ENCODE measurements at regions not wholly inside any gene's neighbourhood (a gene's known extent, or its start where the extent isn't known, plus 50 kb on each side); places are given as distances from the start of the nearest gene placed in this dataset.

- no peak for TF ChIP-seq ZNF24 (tag by site-specific recombination; IDR thresholded peaks at IDR 0.05)
- no peak for TF ChIP-seq ZFP41 (tag by site-specific recombination; IDR thresholded peaks at IDR 0.05; ENCODE audit: borderline replicate concordance)
- no peak for TF ChIP-seq ELK4 (IDR thresholded peaks at IDR 0.05; ENCODE audit: borderline replicate concordance, low read depth, low read length)
- TF ChIP-seq CTCF (tag by site-specific recombination; IDR thresholded peaks at IDR 0.05) = no peak
- no peak for TF ChIP-seq ZNF626 (tag by site-specific recombination; IDR thresholded peaks at IDR 0.05)
- TF ChIP-seq ZNF175 (tag by site-specific recombination; IDR thresholded peaks at IDR 0.05) = no peak
These were observed 109.5 kb downstream of the CLDN17 start for GRCh38 chr21:30057108-30057507.
